Glomerular visceral epithelial cell (primary cell): ENCODE measurements at regions not wholly inside any gene's neighbourhood (a gene's known extent, or its start where the extent isn't known, plus 50 kb on each side); places are given as distances from the start of the nearest gene placed in this dataset.

Experiments used
- DNase-seq: peaks from one replicate; pipeline ENCODE4 v3.0.0-alpha.2; 2016; ENCODE audit errors: extremely low spot score

DNA sequence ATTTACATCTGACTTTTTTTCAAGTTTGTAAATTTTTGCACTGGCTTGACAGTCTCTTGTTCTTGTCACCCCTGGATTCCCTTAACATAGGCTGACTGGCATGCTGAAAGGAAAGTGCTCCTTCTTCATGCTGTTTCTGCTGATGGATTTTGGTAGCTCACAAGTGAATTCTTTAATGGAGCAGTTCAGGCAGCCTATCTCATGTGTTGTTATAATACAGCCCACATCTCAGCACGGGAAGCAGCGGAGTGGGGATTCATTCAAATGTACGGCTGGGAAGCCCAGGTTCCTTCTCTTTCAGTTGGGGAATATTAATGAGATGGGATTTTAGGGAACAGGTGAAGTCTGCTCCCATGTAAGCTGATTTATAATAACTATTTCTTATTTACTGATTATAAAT lies 142.8 kb downstream of the CD8B2 start:
- no peak for DNase-seq

DNA sequence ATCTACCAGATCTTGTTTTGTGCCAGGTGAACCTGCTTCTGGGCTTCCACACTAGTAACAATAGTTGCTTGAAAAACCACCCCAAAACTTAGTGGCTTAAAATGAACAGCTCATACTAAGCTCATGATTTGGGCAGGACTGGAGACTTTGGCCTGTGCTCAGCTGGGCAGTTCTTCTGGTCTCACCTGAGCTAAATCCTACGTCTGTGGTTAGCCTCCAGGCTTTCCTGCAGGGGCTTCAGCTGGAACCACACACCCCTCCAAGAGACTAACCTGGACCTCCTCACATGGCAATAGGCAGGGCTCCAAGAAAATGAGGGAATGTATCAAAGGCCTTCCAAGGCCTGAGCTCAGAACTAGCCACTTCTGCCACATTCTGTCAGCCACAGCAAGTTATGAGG lies 144.1 kb downstream of the CD8B2 start:
- DNase-seq = no peak

DNA sequence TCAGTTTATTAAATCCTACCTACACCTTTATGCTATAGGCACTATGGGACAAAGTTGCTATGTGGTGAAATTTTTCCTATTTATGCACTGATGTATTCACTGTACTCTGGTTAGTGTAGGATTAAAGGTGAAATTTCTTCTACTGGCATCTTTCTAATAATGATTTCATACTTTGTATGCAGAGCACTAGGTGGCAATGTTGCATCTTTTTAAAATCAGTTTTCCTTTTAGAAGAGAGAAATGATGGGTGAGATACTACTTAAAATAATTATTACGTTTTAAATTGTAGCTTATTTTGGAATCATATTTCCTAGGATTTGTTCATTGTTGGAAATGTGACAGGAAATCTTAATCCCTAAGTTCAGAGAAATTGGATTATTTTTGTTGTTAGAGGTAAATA lies 150.9 kb downstream of the CD8B2 start:
- DNase-seq = peak; percentile 25

DNA sequence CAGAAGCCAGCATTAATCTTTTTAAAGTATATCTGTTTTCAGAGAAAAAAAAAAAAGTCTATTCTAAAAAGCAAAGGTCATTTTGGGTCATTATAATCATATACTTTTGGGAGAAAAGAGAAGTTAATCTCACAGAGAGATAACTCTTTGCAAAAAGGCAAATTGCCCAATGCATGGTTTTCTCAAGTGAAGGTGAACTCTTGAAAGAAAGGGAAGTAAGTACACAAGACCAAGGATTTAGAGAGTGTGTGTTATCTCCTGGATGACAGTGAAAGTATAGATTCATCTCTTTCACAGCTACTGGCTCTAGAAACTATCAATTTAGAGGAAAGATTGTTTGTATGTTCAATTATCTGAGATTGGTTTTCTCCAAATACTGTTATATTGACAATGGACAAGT lies 151.4 kb downstream of the CD8B2 start:
- DNase-seq = no peak

DNA sequence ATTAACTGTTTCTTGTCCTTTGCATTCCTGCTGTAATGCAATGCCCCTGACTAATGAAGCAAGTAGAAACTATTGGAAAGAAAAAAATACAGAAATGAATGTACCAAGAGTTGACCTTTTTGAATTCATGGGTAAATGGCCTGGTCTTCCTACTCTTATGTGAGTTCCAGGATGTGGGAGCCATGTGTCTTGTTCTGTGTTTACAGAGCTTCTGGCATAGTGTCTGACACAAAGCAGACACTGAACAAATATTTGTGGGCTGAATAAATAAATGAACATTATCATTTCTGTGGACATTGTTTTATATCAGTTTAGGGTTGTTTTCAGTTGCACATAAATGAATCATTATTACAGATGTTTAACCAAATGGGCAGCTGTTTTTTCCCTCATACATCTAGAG lies 155.5 kb downstream of the CD8B2 start:
- no peak for DNase-seq

DNA sequence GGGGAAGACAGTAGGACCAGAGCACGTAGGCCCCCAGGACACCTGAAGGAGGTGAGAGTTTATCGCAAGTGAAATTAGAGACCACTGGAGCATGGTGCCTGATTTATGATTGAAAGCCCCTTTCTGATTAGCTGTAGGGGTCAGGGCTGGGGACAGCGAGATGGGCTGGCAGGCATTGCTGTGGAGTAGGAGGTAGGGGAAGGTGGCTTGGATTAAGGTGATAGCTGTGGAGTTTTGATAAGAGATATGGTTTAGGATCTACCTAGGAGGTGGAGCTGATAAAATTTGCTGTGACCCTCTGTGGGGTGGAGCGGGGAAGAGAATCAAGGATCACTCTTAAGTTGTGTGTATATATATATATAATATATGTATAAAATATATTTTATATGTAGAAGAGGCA lies 157.5 kb downstream of the CD8B2 start:
- no peak for DNase-seq

DNA sequence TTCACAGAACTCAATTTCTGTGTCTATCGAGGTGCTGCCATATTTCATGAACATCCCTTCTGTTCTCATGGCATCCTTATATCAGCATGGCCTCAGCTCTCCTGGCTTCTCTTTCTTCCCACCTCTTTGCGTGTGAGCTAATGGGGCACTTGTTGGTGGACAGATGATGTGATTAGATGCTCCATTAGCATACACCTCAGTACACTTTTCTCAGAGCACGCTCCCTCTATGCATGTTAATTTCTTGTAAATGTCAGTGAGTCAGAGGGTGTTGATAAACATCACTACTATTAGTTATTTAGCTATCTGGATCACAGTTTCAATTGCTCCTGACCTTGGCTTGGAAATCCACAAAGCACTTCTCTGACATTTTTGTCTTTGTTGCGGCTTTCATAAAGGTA lies 159.4 kb downstream of the CD8B2 start:
- no peak for DNase-seq

DNA sequence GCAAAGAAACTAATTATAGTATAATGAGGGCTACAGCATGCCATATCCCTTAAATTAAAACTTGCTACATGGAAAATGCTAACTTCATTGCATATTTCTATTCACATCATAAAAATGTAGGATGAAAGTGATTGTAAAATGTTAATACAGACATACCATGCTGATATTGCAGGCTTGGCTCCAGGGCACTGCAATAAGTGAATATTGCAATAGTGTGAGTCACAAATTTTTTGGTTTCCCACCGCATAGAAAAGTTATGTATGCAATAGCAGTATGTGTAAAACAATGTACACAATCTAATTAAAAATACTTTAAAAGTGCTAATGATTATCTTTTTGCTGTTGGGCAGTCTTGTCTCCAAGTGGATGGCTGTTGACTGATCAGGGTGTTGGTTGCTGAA lies 162.1 kb downstream of the CD8B2 start:
- no peak for DNase-seq

DNA sequence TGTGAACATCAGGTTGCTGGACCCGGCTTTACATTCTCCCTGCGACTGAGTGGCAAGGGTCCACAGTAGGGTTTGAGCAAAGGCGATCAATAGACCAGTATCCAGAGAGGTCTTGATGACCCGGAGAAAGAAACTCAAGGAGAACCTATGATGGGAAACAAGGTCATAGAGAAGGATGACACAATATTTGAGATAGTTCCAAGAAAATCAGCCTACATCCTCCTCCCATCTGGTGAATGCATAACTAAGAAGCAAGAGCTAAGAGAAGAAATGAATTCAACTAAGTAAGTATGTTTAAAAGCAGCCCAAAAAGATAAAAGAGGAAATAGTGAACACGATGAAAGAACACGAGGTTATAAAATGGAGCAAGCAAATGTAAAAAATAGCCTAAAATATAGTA lies 166.3 kb downstream of the CD8B2 start:
- no peak for DNase-seq

DNA sequence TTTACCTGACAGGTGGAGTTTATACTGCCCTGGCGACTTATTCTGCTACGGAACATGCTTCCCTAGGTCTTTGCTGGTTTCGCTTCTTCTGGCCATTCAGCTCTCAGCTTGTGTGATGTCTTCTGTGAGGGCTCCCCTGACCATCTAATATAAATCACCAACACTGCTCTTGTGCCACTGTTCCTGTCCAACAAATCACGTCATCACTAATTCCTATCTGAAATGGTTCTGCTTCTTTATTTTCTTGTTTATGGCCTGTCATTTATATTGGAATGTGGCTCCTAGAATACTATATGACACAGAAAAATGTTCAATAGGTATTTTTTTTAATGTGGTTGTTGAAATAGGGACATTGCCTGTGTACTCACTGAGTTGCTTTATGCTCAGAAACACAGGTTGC lies 171.5 kb downstream of the CD8B2 start:
- no peak for DNase-seq

DNA sequence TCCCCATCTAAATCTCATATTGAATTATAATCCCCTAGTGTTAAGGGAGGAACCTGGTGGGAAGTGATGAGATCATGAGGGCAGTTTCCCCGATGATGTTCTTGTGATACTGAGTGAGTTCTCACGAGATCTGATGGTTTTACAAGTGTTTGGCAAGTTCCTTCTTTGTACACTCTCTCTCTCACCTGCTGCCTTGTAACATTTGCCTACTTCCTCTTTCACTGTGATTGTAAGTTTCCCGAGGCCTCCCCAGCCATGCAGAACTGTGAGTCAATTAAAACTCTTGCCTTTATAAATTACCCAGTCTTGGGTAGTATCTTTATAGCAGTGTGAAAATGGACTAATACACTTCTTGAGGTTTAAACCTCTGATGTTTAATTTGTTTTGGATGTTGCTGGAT lies 177.5 kb downstream of the CD8B2 start:
- no peak for DNase-seq

DNA sequence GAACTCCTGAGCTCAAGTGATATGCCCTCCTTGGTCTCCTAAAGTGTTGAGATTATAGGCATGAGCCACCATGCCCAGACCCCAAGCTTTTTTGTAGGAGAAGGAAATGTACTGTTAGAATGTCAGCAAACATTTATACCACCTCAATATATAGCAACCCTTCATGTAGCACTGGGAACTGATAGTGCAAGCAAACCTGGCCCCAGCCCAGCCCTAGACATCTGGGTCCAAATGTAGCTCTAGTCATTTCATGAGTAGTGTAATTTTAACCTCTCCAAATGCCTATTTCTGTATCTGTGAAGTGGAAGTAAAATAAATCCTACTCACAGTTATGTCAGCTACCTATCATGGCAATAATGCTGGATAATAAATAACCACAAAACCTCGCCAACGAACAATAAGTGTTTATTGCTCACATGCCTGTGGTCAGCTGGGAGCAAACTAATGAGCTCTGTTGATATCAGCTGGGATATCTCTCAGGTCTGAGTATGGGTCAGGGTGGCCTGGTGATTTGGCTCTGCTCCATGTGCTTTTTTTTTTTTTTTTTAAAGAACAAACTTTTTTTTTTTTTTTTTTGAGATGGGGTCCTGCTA lies 180.4 kb downstream of the CD8B2 start:
- DNase-seq = no peak

DNA sequence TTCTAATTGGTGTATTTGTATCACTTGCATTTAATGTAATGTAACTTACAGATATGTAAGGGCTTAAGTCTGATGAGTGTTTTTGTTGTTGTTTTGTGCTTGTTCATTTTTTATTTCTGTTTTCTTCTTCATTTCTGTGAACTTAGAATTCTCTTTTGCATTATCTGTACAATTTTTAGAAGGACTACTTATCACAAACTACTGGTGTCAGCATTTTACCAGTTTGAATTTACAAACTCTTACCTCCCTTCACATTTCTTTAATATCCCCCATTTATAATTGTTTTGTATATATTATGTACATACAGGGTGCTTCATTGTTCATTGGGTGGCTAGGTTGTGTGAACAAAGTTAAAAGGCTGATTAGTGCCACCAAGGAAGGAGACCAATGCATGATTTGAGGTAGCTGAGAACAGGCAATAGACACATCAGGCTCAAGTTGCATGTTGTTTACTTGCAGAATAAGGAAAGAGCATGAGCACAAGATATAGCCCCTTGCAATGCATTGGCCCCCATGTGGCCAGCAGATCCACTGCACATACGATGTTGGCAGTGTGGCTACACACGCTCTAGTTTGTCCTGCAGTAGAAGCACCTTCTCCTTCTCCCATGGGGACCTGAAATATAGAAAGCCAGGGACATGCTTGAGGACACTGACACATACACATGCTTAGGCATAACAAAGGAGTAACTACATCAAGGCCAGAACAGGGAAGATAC lies 198.2 kb downstream of the CD8B2 start:
- no peak for DNase-seq

DNA sequence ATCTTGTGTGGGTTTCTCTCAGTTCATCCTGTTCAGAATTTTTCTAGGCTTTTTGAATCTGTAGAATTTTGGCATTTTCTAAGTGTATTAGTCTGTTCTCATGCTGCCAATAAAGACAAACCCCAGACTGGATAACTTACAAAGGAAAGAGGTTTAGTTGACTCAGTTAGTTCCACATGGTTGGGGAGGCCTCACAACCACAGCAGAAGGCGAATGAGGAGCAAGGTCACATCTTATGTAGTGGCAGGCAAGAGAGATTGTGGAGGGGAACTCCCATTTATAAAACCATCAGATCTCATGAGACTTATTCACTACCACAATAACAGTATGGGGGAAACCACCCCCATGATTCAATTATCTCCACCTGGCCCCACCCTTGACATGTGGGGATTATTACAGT lies 199.2 kb downstream of the ST6GAL2 start:
- peak; percentile 3 for DNase-seq

DNA sequence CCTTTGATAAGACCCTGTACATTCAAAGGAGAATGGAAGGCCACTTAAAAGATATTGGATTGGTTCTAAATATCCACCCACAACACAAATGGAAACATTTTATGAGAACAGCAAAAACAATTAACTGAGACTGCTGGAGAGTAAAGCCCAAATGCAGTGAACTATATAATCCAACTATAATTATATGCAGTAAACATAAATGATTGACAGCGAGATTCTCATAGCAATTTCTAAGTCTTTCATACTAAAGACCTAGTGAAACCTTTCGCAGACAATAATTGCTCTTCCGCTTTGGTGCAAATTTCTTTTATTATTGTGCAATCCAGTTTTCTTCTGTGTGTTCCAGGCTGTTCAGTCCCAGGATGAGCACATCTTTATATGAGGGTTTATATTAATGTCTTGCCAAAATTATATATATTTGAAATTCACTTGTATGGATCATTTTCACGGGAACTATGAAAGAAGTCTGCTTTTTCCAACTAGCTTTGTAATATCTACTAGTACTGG lies 190.9 kb downstream of the ST6GAL2 start:
- DNase-seq = no peak

DNA sequence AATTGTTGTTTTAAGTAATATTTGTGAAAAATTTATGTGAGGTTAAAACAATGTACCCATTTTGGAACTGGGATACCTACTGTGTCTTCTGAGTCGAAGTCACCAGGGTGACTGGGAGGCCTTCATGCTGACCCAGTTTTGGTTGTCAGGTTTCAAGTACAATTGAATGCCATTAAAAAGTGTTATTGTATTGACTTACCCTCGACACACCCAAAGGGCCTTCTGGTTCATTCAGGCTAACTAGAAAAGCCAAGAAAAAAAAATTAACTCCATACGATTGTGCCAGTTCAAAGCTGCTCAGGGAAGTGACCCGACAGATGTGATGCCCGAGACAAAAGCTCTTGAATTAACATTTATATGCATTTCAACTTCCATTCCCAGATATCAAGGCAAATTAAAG lies 190.0 kb downstream of the ST6GAL2 start:
- no peak for DNase-seq

DNA sequence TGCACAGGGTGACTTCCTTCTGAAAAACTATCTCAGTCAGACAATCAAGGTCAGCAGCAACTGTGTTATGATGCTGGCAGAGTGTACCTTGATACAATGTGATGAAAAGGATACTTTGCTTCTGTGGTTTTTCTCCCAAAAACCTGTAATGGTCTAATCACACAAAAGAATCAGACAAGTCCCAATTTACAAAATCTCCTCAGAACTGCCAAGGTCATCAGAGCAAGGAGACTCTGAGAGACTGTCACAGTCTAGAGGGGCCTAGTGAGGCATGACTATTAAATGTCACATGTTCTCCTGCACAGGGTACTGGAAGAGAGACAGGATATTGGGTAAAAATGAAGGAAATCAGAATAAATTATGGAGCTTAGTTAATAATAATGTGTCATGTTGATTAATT lies 185.4 kb downstream of the ST6GAL2 start:
- no peak for DNase-seq

DNA sequence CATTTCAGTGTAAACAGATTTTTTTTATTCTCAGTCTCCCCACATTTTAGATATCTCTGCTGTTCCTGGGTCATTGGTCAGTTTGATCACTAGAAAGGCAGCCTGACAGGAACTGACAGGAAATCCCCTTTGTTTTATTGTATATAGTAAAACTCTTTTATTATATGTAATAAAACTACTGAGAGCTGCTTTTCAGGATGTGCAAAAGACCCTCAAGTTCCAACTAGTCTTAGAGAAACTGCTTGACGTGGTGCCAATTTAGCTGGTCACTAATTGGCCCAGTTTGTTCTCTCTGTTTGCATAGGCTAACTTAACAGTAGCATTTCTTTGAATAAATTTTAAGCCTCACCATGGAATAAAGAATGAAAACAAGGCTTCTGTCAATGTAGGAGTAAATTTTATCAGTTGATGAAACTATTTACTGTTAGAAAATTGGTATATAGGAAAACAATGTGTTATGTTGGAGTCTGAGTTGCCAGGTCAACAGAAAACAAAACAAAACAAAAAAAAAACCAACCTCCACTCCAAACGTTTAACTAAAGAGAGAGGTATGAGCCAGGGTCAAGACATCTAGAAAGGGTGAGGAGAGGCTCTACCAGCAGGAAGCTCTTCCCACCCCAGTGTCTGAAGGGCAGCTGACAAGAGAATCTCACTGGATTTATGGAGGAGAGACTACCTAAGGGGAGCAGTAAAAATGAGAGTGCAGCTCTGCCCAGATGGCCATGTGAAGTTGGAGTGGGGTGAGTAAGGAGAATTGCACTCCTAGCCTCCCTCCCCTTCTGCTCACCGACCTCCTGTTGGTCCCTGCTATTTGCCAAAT lies 184.6 kb downstream of the ST6GAL2 start:
- no peak for DNase-seq

DNA sequence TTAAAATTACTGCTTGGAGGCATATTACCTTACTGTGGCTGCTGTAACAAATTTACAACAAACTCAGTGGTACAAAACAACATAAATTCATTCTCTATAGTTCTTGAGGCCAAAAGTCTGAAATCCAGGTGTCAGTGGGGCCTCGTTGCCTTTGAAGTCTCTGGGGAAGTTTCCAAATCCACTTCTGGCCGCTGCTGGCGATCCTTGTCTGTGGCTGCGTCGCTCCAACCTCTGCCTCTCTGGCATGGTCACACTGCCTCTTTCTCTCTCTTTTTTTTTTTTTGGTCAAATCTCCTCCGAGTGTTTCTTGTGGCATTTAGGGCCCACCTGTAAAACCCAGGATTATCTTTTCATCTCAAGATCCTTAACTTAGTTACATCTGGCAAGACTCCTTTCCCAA lies 182.8 kb downstream of the ST6GAL2 start:
- no peak for DNase-seq

DNA sequence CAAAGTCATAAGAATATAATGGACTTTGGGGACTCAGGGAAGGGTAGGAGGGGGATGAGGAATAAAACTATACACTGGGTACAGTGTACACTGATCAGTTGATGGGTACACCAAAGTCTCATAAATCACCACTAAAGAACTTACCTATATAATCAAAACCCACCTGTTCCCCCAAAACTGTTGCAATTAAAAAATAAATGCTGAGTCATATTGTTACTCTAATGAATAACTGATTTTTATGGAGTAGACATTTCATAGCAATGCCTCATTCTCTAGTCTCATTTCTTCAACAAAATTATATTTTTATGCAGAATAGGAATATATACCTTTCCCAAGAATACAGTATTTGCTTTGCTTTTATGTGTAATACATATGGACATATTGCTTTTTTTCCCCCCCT lies 181.2 kb downstream of the ST6GAL2 start:
- no peak for DNase-seq

DNA sequence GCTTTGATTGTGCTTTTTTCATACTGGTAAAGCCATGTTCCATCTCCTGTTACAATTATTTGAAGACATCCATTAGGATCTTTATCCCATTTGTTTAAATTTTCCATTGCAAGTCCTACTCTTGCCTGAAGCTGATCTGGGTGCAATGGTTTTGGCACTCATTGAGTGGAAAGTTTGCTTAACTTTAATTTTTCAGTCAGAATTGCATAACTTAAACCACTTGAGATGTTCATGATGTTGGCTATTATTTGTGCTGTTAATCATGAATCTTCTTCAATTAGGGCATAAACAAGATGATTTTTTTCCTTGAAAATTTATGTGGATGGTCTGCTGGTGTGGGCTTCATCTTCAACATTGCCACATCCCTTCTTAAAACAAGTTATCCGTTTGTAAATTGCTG lies 180.1 kb downstream of the ST6GAL2 start:
- DNase-seq = no peak

DNA sequence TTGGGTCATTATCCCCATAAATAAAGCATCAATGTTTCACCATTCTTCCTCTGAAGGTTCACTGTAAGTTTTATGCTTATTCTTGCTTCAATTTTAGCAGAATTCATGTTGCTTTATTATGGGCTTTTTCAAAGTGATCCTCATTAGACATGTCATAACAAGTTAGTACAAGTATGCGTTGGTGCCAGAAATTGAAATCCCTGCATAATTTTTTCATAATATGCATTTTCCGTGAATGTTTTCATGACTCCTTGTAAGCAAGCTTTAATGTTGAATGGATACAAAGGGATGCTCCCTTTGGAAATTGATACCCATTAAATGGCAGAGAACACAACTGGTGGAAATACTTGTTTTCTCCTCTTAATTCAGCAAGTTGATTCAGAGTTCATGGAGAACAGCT lies 179.7 kb downstream of the ST6GAL2 start:
- DNase-seq = no peak

DNA sequence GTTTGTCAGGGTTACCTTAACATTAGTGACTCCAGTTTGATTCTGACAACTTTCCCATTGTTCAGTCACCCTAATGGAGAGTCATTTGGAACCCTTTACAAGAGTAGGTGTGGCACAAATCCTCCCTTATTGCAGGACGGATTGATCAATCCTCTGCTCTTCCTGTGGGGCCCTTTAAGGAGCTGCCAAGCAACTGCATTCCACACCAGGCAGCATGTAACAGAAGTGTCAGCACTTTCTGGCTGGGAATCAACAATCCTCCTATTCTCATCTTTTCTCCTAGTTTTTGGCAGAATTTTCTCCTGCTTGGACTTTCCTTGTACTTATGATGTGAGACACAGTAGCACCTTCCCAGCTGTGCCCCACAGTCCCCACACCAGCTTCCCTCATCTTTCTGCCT lies 177.8 kb downstream of the ST6GAL2 start:
- no peak for DNase-seq
